GM06990 (cell line): ENCODE measurements at regions not wholly inside any gene's neighbourhood (a gene's known extent, or its start where the extent isn't known, plus 50 kb on each side); places are given as distances from the start of the nearest gene placed in this dataset.
"Not testable (repeated sequence)": the region's sequence is repeated elsewhere in the genome, so short reads cannot be mapped to it uniquely, and the experiment has no call there.

Source experiments
- DNase-seq: peaks from one replicate; pipeline ENCODE4 v3.0.0-alpha.2; 2011; ENCODE audit not compliant: insufficient read length; ENCODE audit errors: extremely low read depth
- H3K27me3 ChIP-seq: replicated peaks from 2 replicates; pipeline ENCODE4 v1.6.0; 2011; ENCODE audit warnings: low read length; ENCODE audit not compliant: control insufficient read depth, insufficient read depth
- H3K36me3 ChIP-seq: 2 replicates; pipeline ENCODE4 v1.5.1; 2011; ENCODE audit warnings: low read length; ENCODE audit not compliant: control insufficient read depth, insufficient read depth
- H3K4me3 ChIP-seq: replicated peaks from 2 replicates; pipeline ENCODE4 v1.5.1; 2011; ENCODE audit warnings: low read depth, mild to moderate bottlenecking, control low read depth, low read length
- CTCF ChIP-seq: IDR thresholded peaks from 2 replicates; pipeline ENCODE4 v1.5.1; 2011; ENCODE audit warnings: low read length, control low read depth, mild to moderate bottlenecking, inconsistent platforms; ENCODE audit not compliant: insufficient read depth, poor library complexity, severe bottlenecking

DNA sequence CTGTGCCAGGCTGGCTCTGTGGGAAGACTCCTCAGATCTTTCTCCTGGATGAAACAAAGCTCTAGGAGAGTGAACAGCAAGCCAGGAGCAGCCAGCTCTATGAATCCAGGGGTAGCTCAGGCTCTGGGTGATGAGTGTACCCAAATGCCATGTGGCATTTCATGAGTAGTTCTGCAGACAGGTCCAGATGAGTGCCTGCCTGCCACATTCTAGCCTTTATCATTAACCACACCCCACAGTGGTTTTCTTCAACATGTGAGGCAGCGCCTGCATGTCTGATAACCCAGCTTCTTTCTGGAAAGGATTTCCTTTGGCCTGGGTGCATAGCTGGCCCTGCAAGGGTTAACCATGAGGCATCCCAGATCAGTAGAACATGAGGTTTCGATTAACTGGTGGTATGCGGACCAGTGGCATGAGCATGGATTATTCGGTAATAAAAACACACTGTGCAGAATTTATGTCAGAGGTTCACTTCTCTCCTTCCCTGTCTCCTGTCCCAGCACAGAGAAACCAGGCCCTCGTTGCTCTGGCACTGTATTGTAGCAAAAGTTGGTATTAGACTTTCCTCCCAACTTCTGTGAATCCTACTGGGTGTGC lies 381.9 kb upstream of the ZNF462 start:
- Histone ChIP-seq H3K36me3 (no peaks in the 10 kb centered on the region), H3K27me3 (no peaks in the 10 kb centered on the region), H3K4me3 (no peak overlapping the region)
- no peak for DNase-seq
- no peak for TF ChIP-seq CTCF

DNA sequence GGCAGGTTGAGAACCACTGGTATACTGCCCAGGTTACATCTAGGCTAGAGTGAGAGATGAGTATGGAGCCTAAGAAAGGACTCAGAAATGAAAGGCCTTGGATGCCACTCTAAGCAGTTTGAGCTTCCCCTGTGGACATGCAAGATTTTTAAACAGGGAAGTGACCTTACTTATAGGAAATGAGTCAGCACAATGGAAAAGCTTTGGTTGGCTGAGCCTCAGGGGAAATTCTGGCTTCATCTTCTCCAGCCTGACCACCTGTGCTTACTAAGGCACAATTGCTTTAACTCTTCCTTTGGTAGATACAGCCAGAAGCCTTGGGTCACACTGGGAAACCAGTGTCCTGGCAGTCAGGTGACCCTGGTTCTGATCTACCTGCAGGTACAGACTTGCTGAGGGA lies 380.2 kb upstream of the ZNF462 start:
- Histone ChIP-seq H3K27me3 (no peaks in the 10 kb centered on the region), H3K36me3 (no peaks in the 10 kb centered on the region), H3K4me3 (no peak overlapping the region)
- peak; percentile 56 for DNase-seq
- no peak for TF ChIP-seq CTCF

GRCh38 chr9:106486685-106487084 lies 376.3 kb upstream of the ZNF462 start:
- DNase-seq: no peak
- no peak for TF ChIP-seq CTCF
- no peaks in the 10 kb centered on the region for H3K36me3 ChIP-seq
- H3K27me3 ChIP-seq: no peaks in the 10 kb centered on the region
- H3K4me3 ChIP-seq: no peak overlapping the region

DNA sequence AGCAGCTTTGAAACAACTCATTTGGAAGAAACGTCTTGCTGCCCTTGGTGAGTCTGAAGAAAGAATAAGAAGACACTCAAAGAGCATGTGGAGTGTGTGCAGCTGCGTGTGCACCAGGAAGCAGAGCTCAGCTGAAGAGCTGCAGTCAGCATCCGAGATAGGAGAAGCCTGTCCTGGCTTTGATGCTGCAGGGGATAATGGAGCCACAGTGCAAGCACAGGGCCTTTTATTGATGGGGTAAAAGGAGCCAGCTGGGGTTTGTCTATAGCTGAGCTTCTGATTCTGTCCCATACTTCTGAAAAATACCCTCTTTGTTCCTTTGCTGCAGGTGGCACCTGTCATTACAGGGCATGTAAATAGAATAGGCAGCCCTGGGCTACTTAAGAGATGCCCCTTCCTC lies 375.7 kb upstream of the ZNF462 start:
- no peak for TF ChIP-seq CTCF
- Histone ChIP-seq H3K27me3 (no peaks in the 10 kb centered on the region), H3K4me3 (no peak overlapping the region), H3K36me3 (no peaks in the 10 kb centered on the region)
- DNase-seq: no peak

GRCh38 chr9:106492126-106492525 lies 370.8 kb upstream of the ZNF462 start:
- not testable (repeated sequence) for H3K27me3 ChIP-seq, H3K4me3 ChIP-seq, DNase-seq, H3K36me3 ChIP-seq

GRCh38 chr9:106500171-106500570 lies 362.8 kb upstream of the ZNF462 start:
- Histone ChIP-seq H3K4me3 (no peak overlapping the region), H3K36me3 (no peaks in the 10 kb centered on the region), H3K27me3 (no peaks in the 10 kb centered on the region)
- DNase-seq: no peak
- no peak for TF ChIP-seq CTCF

DNA sequence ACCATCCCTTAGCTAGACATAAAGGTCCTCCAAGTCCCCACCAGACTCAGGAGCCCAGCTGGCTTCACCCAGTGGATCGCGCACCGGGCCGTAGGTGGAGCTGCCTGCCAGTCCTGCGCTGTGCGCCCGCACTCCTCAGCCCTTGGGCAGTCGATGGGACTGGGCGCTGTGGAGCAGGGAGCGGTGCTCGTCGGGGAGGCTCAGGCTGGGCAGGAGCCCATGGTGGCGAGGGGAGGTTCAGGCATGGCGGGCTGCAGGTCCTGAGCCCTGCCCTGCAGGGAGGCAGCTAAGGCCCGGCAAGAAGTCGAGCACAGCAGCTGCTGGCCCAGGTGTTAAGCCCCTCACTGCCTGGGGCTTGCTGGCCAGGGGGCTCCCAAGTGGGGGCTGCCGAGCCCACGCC lies 361.8 kb upstream of the ZNF462 start:
- not testable (repeated sequence) for H3K27me3 ChIP-seq, H3K36me3 ChIP-seq, H3K4me3 ChIP-seq, DNase-seq
